H1 (cell line): ENCODE measurements at regions not wholly inside any gene's neighbourhood (a gene's known extent, or its start where the extent isn't known, plus 50 kb on each side); places are given as distances from the start of the nearest gene placed in this dataset.

ENCODE experiments used
- GABPA ChIP-seq: IDR thresholded peaks from 2 replicates; pipeline ENCODE4 v1.6.1; 2011; ENCODE audit warnings: mild to moderate bottlenecking, low read length, moderate library complexity, borderline replicate concordance; ENCODE audit not compliant: insufficient read depth
- TAF1 ChIP-seq: IDR thresholded peaks from 2 replicates; pipeline ENCODE4 v1.6.1; 2011; ENCODE audit warnings: mild to moderate bottlenecking, low read depth, low read length

DNA sequence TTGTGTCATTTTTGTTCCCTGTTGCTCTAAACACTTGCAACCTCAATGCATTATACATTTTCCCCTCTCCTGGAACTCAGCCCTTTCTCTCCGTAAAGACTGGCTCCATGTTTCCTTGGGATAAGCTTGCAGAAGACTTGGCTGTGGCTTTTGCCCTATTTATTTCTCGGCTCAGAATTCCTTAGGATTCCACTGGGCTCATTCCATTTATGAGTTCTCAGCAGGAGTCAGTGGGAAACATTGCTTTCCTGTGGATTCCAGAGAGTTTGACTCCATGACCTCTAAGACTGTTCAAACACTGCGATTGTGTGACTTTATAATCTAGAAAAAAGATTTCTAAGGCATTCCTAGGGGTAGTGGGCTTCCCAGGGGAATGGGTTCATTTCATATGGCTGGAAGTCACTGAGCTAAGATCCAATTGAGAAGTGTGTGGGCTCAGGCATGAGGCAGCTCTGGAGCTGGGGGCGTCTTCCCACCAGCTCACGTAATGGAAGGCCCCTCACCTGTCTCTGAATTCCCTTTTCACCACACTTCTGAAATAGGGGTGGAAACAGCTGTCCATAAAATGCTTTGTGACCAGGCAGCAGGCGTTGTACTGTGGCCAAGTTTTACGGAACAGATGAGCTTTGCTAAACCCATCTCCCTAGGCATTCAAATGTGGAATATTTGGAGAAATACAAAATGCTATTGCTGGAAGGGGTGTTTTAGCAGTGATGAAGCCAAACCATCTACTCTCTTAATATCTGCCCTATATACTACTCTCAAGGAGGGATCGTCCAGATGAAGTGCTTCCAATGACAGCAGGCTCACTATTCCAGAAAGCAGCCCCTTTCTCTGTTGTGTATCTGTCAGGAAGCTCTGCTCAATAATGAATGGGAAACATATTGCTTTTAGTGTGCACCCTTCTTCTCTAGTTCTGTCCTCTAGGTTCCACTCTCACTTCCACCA lies 91.8 kb upstream of the BCL6 start (continued):
- no peak for TF ChIP-seq TAF1
- no peak for TF ChIP-seq GABPA
